Putamen (tissue), 1 donor: ENCODE measurements at regions not wholly inside any gene's neighbourhood (a gene's known extent, or its start where the extent isn't known, plus 50 kb on each side); places are given as distances from the start of the nearest gene placed in this dataset.
A peak's percentile ranks its signal among the peaks of the same experiment; 100 is the strongest.

Experiments used
- DNase-seq: peaks from one replicate; pipeline ENCODE4 v3.0.0-alpha.2; 2016; ENCODE audit warnings: low spot score

DNA sequence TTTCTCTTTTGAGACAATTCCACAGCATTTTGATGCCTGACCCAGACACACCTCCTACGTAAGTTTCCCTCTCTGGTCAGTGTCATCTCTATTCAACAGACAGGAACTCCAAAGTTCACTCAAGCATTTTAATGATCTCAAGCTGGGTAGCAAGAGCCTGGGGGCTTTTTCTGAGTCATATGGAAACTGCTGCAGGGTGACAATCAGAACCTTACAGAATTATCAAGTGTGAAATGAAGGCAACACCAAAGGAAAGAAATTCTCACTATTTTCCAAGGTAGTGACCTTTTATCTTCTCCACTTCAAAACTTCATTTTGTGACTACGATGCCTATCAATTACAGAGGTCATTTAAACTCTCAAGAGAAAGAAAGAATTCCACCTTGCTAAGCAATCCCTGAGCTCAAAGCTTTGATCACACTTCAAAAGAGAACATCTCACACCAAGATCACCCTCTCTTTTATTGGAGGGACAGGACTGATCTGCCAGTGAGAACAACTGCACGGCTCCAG, 229.0 kb upstream of the ZC3H12C start:
- DNase-seq: no peak

DNA sequence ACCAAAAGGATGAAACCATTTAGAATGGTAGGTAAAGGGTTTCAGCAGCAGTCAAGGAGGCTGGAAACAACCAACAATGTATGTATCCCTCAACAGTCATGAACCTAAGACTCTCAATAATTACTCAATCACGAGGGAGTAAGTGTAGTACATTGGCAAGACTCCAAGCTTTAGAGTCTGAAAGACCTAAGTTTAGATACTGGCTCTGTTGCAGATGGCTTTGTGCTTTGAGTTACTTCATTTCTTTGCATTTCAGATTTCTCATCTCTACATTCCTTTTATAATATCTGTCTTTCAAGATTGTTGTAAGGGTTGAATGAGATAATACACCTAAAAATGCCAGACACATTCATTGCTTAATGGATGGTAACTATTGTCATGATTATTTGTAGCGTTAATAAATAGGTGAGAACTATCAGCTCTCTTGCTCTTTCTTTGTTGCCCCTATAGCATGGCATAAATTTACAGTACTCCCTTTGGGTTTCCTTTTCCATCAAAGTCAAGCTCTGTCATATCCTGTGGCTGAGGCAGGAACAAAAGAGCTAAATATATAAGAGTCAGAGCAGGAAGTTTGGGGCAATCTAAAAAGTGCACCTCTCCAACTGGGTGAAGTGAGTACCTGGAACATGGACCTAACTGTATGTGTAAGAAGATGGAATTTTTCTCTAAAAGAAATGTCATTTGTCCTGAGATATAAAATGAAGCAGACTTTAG, 228.2 kb upstream of the ZC3H12C start:
- no peak for DNase-seq

- DNase-seq: peak; percentile 51
These were observed 227.5 kb upstream of the ZC3H12C start for GRCh38 chr11:109865548-109866186.

GRCh38 chr11:109867784-109868183, 225.4 kb upstream of the ZC3H12C start:
- DNase-seq: no peak

DNA sequence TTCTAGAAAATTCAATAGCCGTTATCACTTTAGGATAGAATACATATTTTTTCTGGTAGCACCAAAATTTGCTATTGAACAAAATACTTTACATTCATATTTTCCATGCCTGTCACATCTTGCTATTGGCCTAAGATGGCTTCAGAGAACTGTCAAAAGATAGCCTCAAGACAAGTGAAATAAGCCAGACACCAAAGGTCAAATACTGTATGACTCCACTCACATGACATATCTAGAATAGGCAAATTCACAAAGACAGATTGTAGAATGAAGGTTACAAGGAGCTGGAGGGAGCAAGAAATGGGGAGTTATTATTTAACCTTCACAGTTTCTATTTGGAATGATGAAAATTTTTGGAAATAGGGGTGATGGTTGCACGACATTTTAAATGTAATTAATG, 223.7 kb upstream of the ZC3H12C start:
- DNase-seq: no peak

- peak; percentile 23 for DNase-seq
These were observed 222.9 kb upstream of the ZC3H12C start for GRCh38 chr11:109870297-109870696.

DNA sequence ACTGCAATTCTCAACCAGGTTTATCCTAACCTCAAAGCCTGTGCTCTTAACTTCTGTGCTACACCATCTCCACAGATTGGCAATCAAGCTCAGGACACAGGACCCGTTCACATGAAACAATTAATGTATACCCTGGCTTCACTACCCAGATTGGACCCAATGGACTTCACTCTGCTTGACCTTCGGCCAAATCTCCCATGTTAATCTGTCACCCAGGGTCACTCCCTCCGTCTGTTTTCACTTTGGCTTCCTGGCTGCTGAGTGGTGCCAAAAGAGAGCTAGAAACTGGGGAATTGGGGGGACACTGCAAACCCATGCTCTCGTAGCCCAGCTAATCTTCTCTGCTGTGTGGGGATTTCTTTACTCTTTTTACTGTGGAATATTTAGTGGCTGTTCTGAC, 216.1 kb upstream of the ZC3H12C start:
- DNase-seq: no peak

- DNase-seq: no peak
These were observed 208.7 kb upstream of the ZC3H12C start for GRCh38 chr11:109884501-109884900.

- DNase-seq: no peak
These were observed 208.2 kb upstream of the ZC3H12C start for GRCh38 chr11:109885006-109885405.

DNA sequence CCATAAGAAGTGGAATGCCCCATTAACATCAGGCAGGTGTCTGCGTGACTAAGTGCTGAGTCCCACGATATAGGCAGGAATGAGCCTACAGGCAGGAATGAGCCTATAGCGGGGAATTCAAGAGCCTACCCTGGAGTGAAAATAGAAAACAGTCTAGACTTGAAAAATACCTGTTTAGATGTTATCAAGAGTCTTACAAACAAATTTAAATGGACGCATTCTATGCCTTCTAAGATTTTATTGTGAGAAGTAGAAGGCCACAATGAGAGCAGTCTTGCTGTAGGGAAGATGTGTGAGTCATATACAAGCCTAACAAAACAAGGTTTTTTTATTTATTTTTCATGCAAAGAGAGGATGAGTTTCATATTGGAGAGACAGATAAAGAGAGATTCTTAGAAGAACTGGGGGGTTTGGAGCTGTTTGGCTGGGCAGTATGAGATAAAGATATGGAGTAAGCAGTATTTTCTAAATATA, 200.8 kb upstream of the ZC3H12C start:
- DNase-seq: no peak

DNA sequence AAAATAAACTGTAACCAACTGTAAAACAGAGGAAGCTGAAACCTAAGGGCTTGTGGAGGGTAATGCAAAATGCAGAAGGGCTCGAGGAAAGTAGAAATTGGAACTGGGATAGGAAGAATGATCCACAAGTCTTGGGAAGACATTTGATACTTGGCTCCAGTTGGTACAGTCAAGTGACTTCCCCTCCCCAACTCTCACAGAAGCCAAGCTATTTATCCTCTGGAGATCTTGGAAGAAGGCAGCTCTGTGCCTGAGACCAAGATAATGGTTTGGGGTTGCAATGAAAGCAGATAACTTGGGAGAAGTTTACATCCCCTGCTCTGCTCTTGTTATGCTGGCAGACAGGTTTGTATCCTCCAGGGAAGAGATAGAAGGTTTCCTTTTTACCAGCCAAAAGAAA, 198.9 kb upstream of the ZC3H12C start:
- no peak for DNase-seq

DNA sequence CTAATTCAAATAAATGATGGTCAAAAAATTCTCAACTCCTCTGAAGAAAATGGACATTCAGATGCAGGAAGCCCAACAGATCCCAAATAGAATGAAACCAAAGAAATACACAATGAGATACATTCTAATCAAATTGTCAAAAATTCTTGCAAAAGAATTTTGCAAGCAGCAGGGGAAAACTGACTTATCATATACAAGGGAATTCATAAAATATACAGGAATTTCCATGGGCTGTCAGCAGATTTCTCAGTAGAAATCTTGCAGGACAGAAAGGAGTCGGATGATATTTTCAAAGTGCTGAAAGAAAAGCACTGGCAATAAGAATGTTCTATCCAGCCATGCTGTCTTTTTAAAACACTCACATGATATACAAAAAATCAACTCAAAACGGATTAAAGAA, 194.6 kb upstream of the ZC3H12C start:
- no peak for DNase-seq

- no peak for DNase-seq
These were observed 190.3 kb upstream of the ZC3H12C start for GRCh38 chr11:109902764-109903433.

- DNase-seq: no peak
These were observed 181.7 kb upstream of the ZC3H12C start for GRCh38 chr11:109911488-109911887.

DNA sequence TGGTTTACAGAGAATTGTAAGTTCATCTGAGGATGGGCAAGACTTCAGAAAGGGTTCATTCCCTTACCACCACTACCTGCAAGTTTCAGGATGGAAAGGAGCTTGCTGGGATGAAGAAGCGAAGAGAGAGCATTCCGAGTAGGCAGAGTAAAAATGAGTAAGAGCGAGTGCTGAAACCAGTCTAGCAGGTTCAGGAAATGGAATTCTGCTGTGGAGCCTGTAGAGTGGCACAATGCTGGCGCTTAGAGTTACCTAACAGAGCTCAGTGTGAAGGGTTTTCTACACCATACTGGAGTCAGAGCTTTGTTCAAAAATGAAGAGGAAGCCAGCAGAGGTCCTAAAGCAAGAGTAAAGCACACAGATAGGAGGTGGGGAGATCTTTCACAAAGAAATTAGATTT, 179.2 kb upstream of the ZC3H12C start:
- DNase-seq: no peak

DNA sequence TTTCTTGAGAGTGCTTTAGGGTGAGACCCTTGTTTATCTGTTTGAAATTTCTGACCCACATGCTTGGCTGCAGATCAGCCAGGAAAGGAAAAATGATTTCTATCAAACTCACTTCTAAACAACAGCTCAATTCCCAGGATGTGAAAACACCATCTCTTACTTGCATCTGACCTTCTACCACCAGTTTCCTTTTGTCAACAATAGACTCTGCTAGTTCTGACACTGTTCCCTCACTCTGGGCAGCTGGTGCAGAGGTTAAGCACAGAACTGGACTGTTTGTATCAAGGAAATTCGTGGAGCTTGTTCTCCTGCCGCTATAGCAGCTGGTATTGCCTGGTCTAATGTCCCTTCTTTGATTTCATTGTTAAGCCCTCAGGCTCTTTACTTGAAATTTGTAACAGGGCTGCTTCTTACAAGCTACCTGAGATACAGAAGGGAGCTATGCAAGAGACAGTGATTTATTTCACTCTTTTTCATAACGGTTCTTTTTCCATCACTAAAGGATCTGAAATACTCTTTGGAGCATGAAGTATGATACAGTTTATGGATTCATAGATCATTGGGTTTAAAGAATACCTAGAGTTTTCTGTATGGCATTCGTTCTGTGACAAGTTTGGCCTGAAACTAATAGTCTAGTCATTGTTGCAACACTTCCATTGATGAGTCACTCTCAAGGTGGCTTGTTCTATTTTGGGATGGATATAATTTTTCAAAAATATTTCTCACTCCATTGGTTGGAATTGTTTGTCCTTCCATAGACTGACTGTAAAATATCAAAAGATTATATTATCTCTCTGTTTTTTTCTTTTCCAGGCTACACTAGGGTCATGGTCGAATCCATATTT, 178.2 kb upstream of the ZC3H12C start:
- no peak for DNase-seq

DNA sequence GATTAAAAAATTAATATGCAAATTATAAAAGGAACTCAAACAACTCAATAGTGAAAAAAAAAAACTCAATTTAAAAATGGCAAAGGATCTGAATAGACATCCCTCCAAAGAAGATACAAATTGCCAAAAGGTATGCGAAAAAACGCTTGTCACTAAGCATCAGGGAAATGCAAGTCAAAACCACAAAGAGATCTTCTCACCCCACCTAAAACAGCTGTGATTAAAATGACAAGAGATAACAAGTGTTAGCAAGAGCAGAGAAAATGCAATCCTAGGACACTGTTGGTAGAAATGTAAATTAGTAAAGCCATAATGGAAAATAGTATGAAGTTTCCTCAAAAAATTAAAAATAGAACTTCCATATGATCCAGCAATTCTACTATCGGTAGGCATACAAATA, 166.3 kb upstream of the ZC3H12C start:
- no peak for DNase-seq

DNA sequence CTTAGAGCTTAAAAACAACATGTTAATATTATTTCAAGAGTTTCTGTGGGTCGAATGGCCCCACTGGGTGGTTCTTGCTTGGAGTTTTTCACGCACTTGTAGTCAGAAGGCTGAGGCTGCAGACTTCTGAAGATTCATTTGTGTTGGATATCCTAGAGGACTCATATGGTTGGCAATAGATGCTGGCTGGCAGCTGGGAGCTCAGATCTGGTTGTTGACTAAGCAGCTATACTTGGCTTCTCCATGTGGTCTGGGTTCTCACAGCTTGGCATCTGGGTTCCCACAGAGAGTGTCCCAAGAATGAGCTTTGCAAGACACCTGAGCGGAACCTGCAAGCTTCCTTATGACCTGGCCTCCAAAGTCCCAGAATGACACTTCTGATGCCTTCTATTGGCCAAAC, 163.9 kb upstream of the ZC3H12C start:
- no peak for DNase-seq

DNA sequence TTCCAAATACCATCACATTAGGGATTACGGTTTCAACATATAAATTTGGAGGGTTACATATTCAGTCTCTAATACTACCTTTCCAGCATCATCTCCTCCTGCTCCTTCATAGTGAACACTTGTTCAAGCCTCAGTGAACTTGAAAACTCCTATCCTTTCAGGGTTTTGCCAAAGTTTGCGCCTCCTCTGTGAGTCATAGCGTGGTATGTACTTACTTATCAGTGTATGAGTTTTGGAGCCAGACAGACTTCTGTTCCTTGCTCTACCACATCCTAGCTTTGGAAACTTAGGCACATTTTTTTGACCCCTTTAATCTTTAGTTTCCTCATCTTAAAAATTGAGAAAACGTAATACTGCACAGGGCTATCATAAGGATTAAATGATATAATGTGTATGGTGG, 160.1 kb upstream of the ZC3H12C start:
- DNase-seq: no peak

DNA sequence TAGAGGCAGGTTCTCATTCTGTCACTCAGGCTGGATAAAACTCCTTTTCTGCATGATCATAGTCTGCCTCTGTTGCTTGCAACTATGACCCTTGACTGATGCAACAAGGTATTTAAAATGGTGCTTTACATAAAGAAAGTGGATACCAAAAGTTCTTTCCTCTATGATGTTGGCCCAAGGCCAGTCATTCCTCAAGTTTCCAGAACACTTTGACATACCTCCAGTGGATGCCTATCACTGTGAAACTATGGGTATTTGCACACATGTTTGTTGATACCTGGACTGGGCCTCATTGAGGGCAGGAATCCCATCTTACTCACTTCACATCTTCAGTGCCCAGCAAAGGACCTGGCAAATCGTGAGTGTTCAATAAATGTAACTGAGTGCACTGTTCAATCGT, 159.0 kb upstream of the ZC3H12C start:
- DNase-seq: no peak

DNA sequence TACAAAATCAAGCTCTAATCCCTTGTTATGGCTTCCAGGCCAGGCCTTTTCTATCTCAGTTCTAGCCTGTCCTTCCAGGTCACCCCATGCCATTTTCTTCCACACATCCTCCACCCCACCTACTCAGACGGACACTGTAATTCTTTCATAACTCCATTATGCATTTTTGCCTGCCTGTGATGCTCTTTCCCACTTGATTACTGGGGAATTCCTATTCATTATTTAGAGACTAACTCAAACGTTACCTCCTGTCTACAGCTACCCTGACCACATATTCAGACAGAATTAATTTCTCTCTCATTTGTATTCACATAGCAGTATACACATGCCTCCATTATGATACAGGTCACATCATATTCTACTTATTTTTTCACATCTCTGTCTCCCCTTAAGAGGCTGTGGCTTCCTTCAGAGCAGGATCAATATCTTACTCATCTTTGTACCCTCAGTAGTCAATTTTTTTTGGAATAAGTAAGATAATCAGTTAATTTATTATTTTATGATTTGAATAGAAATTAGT, 156.5 kb upstream of the ZC3H12C start:
- no peak for DNase-seq

DNA sequence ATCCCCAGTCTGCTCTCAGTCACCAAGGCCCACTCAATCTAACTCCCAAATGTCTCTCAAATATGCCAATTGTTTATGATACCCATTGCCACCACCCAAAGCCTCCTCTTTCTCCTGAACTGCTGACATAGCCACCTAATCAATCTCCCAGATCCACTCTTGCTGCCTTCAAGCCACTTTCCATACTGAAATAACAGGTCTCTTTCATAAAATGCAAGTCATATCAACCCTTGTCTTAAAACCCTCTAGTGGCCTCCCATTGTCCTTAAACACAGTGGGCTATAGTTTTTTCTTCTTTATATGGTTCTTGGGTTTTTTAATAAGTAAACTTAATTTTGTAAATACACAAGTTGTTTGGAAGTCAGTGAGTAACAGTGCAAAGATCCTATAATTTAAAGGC, 155.2 kb upstream of the ZC3H12C start:
- DNase-seq: no peak
